Trophoblast cell (in vitro differentiated cells and primary cell): ENCODE measurements at regions not wholly inside any gene's neighbourhood (a gene's known extent, or its start where the extent isn't known, plus 50 kb on each side); places are given as distances from the start of the nearest gene placed in this dataset.

Experiments used
- DNase-seq, 2 donors: peaks; one replicate each; pipeline ENCODE4 v3.0.0-alpha.2; 2016
- H2AFZ ChIP-seq: 2 replicates; pipeline ENCODE4 v1.6.1; 2013; ENCODE audit warnings: low read length, moderate library complexity, mild to moderate bottlenecking; ENCODE audit not compliant: insufficient read depth, poor library complexity
- H2AK5ac ChIP-seq: 2 replicates; pipeline ENCODE4 v1.6.1; 2013; ENCODE audit warnings: mild to moderate bottlenecking, low read length
- H2BK120ac ChIP-seq: 2 replicates; pipeline ENCODE4 v1.6.1; 2013; ENCODE audit warnings: low read length, mild to moderate bottlenecking, moderate library complexity; ENCODE audit not compliant: insufficient read depth, poor library complexity
- H2BK12ac ChIP-seq: 2 replicates; pipeline ENCODE4 v1.6.1; 2013; ENCODE audit warnings: mild to moderate bottlenecking, low read length, moderate library complexity
- H2BK5ac ChIP-seq: 2 replicates; pipeline ENCODE4 v1.6.1; 2013; ENCODE audit warnings: low read length, low read depth, moderate library complexity, mild to moderate bottlenecking; ENCODE audit not compliant: poor library complexity
- H3K14ac ChIP-seq: 2 replicates; pipeline ENCODE4 v1.6.1; 2013; ENCODE audit warnings: mild to moderate bottlenecking, low read length
- H3K18ac ChIP-seq: 2 replicates; pipeline ENCODE4 v1.6.1; 2013; ENCODE audit warnings: mild to moderate bottlenecking, low read length
- H3K23ac ChIP-seq: 2 replicates; pipeline ENCODE4 v1.6.1; 2013; ENCODE audit warnings: low read length
- H3K27ac ChIP-seq: 2 replicates; pipeline ENCODE4 v1.5.1; 2013; ENCODE audit warnings: low read depth, mild to moderate bottlenecking, inconsistent platforms, low read length, moderate library complexity
- H3K27me3 ChIP-seq: 2 replicates; pipeline ENCODE4 v1.6.1; 2013; ENCODE audit warnings: inconsistent platforms, mild to moderate bottlenecking, low read length, moderate library complexity; ENCODE audit not compliant: insufficient read depth
- H3K36me3 ChIP-seq, 2 experiments: 1 replicate in 1 of 2; 2 replicates in 1 of 2; pipeline ENCODE4 v1.6.1; 2013; ENCODE audit warnings: low read length in 2 of 2, mild to moderate bottlenecking in 2 of 2, moderate library complexity in 1 of 2; ENCODE audit not compliant: insufficient read depth in 2 of 2, control insufficient read depth in 1 of 2
- H3K4ac ChIP-seq: 2 replicates; pipeline ENCODE4 v1.6.1; 2013; ENCODE audit warnings: low read depth, mild to moderate bottlenecking, low read length, moderate library complexity
- H3K4me1 ChIP-seq, 2 experiments: 1 replicate in 1 of 2; 2 replicates in 1 of 2; pipeline ENCODE4 v1.6.1; 2013; ENCODE audit warnings: low read length in 2 of 2, mild to moderate bottlenecking in 2 of 2, moderate library complexity in 1 of 2; ENCODE audit not compliant: insufficient read depth in 2 of 2, control insufficient read depth in 1 of 2
- H3K4me2 ChIP-seq: 2 replicates; pipeline ENCODE4 v1.6.1; 2013; ENCODE audit warnings: inconsistent platforms, mild to moderate bottlenecking, low read length, moderate library complexity
- H3K4me3 ChIP-seq: 2 replicates; pipeline ENCODE4 v1.5.1; 2013; ENCODE audit warnings: mild to moderate bottlenecking, low read depth, low read length, inconsistent platforms
- H3K79me1 ChIP-seq: one replicate; pipeline ENCODE4 v1.6.1; 2013; ENCODE audit warnings: low read length
- H3K79me2 ChIP-seq: 2 replicates; pipeline ENCODE4 v1.6.1; 2013; ENCODE audit warnings: low read length, mild to moderate bottlenecking; ENCODE audit not compliant: control insufficient read depth, insufficient read depth, poor library complexity
- H3K9ac ChIP-seq: 2 replicates; pipeline ENCODE4 v1.6.1; 2013; ENCODE audit warnings: mild to moderate bottlenecking, low read length
- H3K9me3 ChIP-seq: 2 replicates; pipeline ENCODE4 v1.6.1; 2013; ENCODE audit warnings: low read depth, mild to moderate bottlenecking, control low read depth, inconsistent platforms, low read length; ENCODE audit not compliant: insufficient read depth
- H4K12ac ChIP-seq: 2 replicates; pipeline ENCODE4 v1.6.1; 2013; ENCODE audit warnings: low read depth, mild to moderate bottlenecking, low read length, moderate library complexity
- H4K8ac ChIP-seq: 2 replicates; pipeline ENCODE4 v1.6.1; 2013; ENCODE audit warnings: low read depth, mild to moderate bottlenecking, low read length, moderate library complexity
- H4K91ac ChIP-seq: one replicate; pipeline ENCODE4 v1.6.1; 2013; ENCODE audit warnings: low read depth, mild to moderate bottlenecking, low read length, moderate library complexity
- WGBS: extraction: QIAGEN DNeasy Blood & Tissue Kit; methylation state at CpG from one replicate; pipeline ENCODE4 v1.1.7; 2013; ENCODE audit warnings: missing lambda C conversion rate; ENCODE audit not compliant: insufficient read length, insufficient coverage; ENCODE audit errors: extremely low coverage; 5-methylcytosine and 5-hydroxymethylcytosine counted together

DNA sequence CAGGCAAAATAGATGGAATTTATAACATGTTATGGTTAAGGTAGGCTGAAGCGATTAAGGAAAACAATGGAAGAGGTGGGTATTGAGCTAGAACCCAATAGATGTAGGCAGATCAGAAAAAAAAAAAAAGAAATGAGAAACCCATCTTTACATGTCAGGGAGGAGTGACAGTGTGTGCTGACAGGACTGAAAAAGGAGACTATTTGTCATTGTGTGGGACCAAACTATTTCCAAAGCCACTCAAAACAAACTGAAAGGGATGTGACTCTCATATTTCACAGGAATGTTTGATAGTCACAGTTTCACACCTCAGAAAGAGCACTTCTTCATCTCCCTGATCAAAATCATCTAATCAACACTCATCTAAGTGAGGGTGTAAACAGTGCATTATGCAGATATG, 122.3 kb upstream of the KIF2A start:
- no peaks in the 10 kb centered on the region for H3K79me1 ChIP-seq
- DNase-seq, result no peak
- no CpG with 5 or more reads among the region's 1 CpG for WGBS
- H4K91ac ChIP-seq, result no peak overlapping the region
- no peak overlapping the region for H2AK5ac ChIP-seq
- H3K23ac ChIP-seq, result no peak overlapping the region
- no peak overlapping the region for H3K9ac ChIP-seq
- H4K12ac ChIP-seq, result no peak overlapping the region
- no peaks in the 10 kb centered on the region for H3K9me3 ChIP-seq
- no peak overlapping the region for H3K4me3 ChIP-seq
- H3K27ac ChIP-seq, result no peak overlapping the region
- no peaks in the 10 kb centered on the region for H3K36me3 ChIP-seq
- no peak overlapping the region for H3K14ac ChIP-seq
- no peak overlapping the region for H3K4ac ChIP-seq
- no peaks in the 10 kb centered on the region for H3K27me3 ChIP-seq
- H3K18ac ChIP-seq, result no peak overlapping the region
- no peak overlapping the region for H4K8ac ChIP-seq
- no peaks in the 10 kb centered on the region for H3K4me1 ChIP-seq
- H2BK12ac ChIP-seq, result no peak overlapping the region
- H2BK120ac ChIP-seq, result no peak overlapping the region
- H3K79me2 ChIP-seq, result no peaks in the 10 kb centered on the region
- H2BK5ac ChIP-seq, result no peak overlapping the region
- no peak overlapping the region for H3K4me2 ChIP-seq
- no peak overlapping the region for H2AFZ ChIP-seq

GRCh38 chr5:62184444-62184843, 121.6 kb upstream of the KIF2A start:
- Histone ChIP-seq H3K36me3 (no peaks in the 10 kb centered on the region), H3K4me1 (no peaks in the 10 kb centered on the region), H3K79me2 (no peaks in the 10 kb centered on the region), H4K91ac (no peak overlapping the region), H4K12ac (no peak overlapping the region), H2BK120ac (no peak overlapping the region), H3K9ac (no peak overlapping the region), H3K27ac (no peak overlapping the region), H3K79me1 (no peaks in the 10 kb centered on the region), H3K4me2 (no peak overlapping the region), H3K4ac (no peak overlapping the region), H3K27me3 (no peaks in the 10 kb centered on the region), H2AFZ (no peak overlapping the region), H3K23ac (no peak overlapping the region), H4K8ac (no peak overlapping the region), H3K4me3 (no peak overlapping the region), H3K14ac (no peak overlapping the region), H3K18ac (no peak overlapping the region), H2BK12ac (no peak overlapping the region), H2BK5ac (no peak overlapping the region), H3K9me3 (no peaks in the 10 kb centered on the region), H2AK5ac (no peak overlapping the region)
- no CpG with 5 or more reads among the region's 1 CpG for WGBS
- DNase-seq, result no peak

GRCh38 chr5:62190173-62190572, 115.8 kb upstream of the KIF2A start:
- no peak overlapping the region for H2AFZ ChIP-seq
- H2BK5ac ChIP-seq, result no peak overlapping the region
- H4K12ac ChIP-seq, result no peak overlapping the region
- H3K18ac ChIP-seq, result no peak overlapping the region
- no peak overlapping the region for H3K27ac ChIP-seq
- H3K79me2 ChIP-seq, result no peaks in the 10 kb centered on the region
- WGBS, result no CpG with 5 or more reads among the region's 2 CpGs
- no peak for DNase-seq
- H2AK5ac ChIP-seq, result no peak overlapping the region
- H3K4me2 ChIP-seq, result no peak overlapping the region
- no peak overlapping the region for H4K8ac ChIP-seq
- H3K9me3 ChIP-seq, result peaks cover 8% of the 10 kb centered on the region
- H2BK12ac ChIP-seq, result no peak overlapping the region
- no peak overlapping the region for H3K9ac ChIP-seq
- H3K27me3 ChIP-seq, result no peaks in the 10 kb centered on the region
- no peaks in the 10 kb centered on the region for H3K4me1 ChIP-seq
- H3K36me3 ChIP-seq, result no peaks in the 10 kb centered on the region
- no peak overlapping the region for H3K23ac ChIP-seq
- H3K14ac ChIP-seq, result no peak overlapping the region
- H2BK120ac ChIP-seq, result no peak overlapping the region
- H4K91ac ChIP-seq, result no peak overlapping the region
- H3K4ac ChIP-seq, result no peak overlapping the region
- no peak overlapping the region for H3K4me3 ChIP-seq
- H3K79me1 ChIP-seq, result no peaks in the 10 kb centered on the region

GRCh38 chr5:62190931-62191330, 115.1 kb upstream of the KIF2A start:
- no CpG with 5 or more reads among the region's 1 CpG for WGBS

More at GRCh38 chr5:62190931-62191330, 115.1 kb upstream of the KIF2A start:
- Histone ChIP-seq H3K23ac (no peak overlapping the region), H4K91ac (no peak overlapping the region), H3K4ac (no peak overlapping the region), H3K36me3 (no peaks in the 10 kb centered on the region), H3K18ac (no peak overlapping the region), H3K27me3 (no peaks in the 10 kb centered on the region), H2BK12ac (no peak overlapping the region), H3K4me3 (no peak overlapping the region), H3K4me1 (no peaks in the 10 kb centered on the region), H3K79me2 (no peaks in the 10 kb centered on the region), H3K14ac (no peak overlapping the region), H2BK5ac (no peak overlapping the region), H3K9me3 (peaks cover 8% of the 10 kb centered on the region), H2BK120ac (no peak overlapping the region), H3K79me1 (no peaks in the 10 kb centered on the region), H4K8ac (no peak overlapping the region), H2AK5ac (no peak overlapping the region), H3K9ac (no peak overlapping the region), H4K12ac (no peak overlapping the region), H3K4me2 (no peak overlapping the region), H3K27ac (no peak overlapping the region), H2AFZ (no peak overlapping the region)
- no peak for DNase-seq
